Smooth muscle cell (in vitro differentiated cells): ENCODE measurements at regions not wholly inside any gene's neighbourhood (a gene's known extent, or its start where the extent isn't known, plus 50 kb on each side); places are given as distances from the start of the nearest gene placed in this dataset.

Source experiments
- DNase-seq: peaks from one replicate; lab custom pipeline; 2025; ENCODE audit not compliant: unreplicated experiment; lab: John Stamatoyannopoulos, UW
- H2AFZ ChIP-seq: fragments of 200-600 bp; sonication (generic); 2 replicates; pipeline ENCODE4 v1.6.0; 2016; ENCODE audit warnings: antibody characterized with exemption, low read depth, mild to moderate bottlenecking
- H3F3A ChIP-seq: fragments of 200-600 bp; sonication (generic); 2 replicates; pipeline ENCODE4 v1.6.0; 2017; ENCODE audit warnings: antibody characterized with exemption, low read depth
- H3K27ac ChIP-seq: fragments of 200-600 bp; sonication (generic); 2 replicates; pipeline ENCODE4 v1.5.1; 2016; ENCODE audit warnings: low read depth, mild to moderate bottlenecking
- H3K27me3 ChIP-seq: fragments of 200-600 bp; sonication (generic); 2 replicates; pipeline ENCODE4 v1.6.1; 2016; ENCODE audit warnings: low read depth, mild to moderate bottlenecking
- H3K36me3 ChIP-seq: fragments of 200-600 bp; sonication (generic); 2 replicates; pipeline ENCODE4 v1.5.1; 2016; ENCODE audit warnings: low read depth
- H3K4me1 ChIP-seq: fragments of 200-600 bp; sonication (generic); 2 replicates; pipeline ENCODE4 v1.5.1; 2016; ENCODE audit warnings: low read depth
- H3K4me2 ChIP-seq: fragments of 200-600 bp; sonication (generic); 2 replicates; pipeline ENCODE4 v1.6.0; 2016; ENCODE audit warnings: mild to moderate bottlenecking
- H3K4me3 ChIP-seq: fragments of 200-600 bp; sonication (generic); 2 replicates; pipeline ENCODE4 v1.5.1; 2016; ENCODE audit warnings: mild to moderate bottlenecking
- H3K79me2 ChIP-seq: fragments of 200-600 bp; sonication (generic); 2 replicates; pipeline ENCODE4 v1.6.0; 2016; ENCODE audit warnings: low read depth, mild to moderate bottlenecking
- H3K9ac ChIP-seq: fragments of 200-600 bp; sonication (generic); 2 replicates; pipeline ENCODE4 v1.6.0; 2016; ENCODE audit warnings: low read depth
- H3K9me3 ChIP-seq: fragments of 200-600 bp; sonication (generic); replicated peaks from 2 replicates; pipeline ENCODE4 v1.5.1; 2016; ENCODE audit warnings: low read depth
- H4K20me1 ChIP-seq: fragments of 200-600 bp; sonication (generic); 2 replicates; pipeline ENCODE4 v1.6.0; 2016; ENCODE audit warnings: low read depth
- CTCF ChIP-seq: fragments of 200-600 bp; sonication (generic); IDR thresholded peaks from 2 replicates; pipeline ENCODE4 v1.5.1; 2017; ENCODE audit warnings: borderline replicate concordance, mild to moderate bottlenecking, antibody characterized with exemption; ENCODE audit not compliant: insufficient read depth, poor library complexity, severe bottlenecking
- WGBS: methylation state at CpG from one replicate; pipeline ENCODE4 v1.1.7; 2016; ENCODE audit warnings: low lambda C conversion rate; 5-methylcytosine and 5-hydroxymethylcytosine counted together

GRCh38 chr1:168437821-168438220, 106.0 kb downstream of the XCL2 start:
- no peak for TF ChIP-seq CTCF
- Histone ChIP-seq H3K27me3 (no peaks in the 10 kb centered on the region), H3K9me3 (no peaks in the 10 kb centered on the region), H4K20me1 (no peaks in the 10 kb centered on the region), H3K27ac (no peak overlapping the region), H3K36me3 (no peaks in the 10 kb centered on the region), H3K79me2 (no peaks in the 10 kb centered on the region), H2AFZ (no peak overlapping the region), H3K4me1 (no peaks in the 10 kb centered on the region), H3K9ac (no peak overlapping the region), H3K4me3 (no peak overlapping the region), H3K4me2 (no peak overlapping the region), H3F3A (no peaks in the 10 kb centered on the region)
- 89% methylated on average over 6 of the region's 6 CpGs for WGBS
- no peak for DNase-seq

- Histone ChIP-seq H3K9ac (no peak overlapping the region), H3K9me3 (no peaks in the 10 kb centered on the region), H3K36me3 (no peaks in the 10 kb centered on the region), H3K27ac (no peak overlapping the region), H2AFZ (no peak overlapping the region), H3K4me1 (no peaks in the 10 kb centered on the region), H3K4me2 (no peak overlapping the region), H3K27me3 (no peaks in the 10 kb centered on the region), H3K79me2 (no peaks in the 10 kb centered on the region), H3F3A (no peaks in the 10 kb centered on the region), H3K4me3 (no peak overlapping the region), H4K20me1 (no peaks in the 10 kb centered on the region)
- no peak for TF ChIP-seq CTCF
- 89% methylated on average over 6 of the region's 6 CpGs for WGBS
- no peak for DNase-seq
Measured at GRCh38 chr1:168435439-168435838, 108.4 kb downstream of the XCL2 start.

- H3K4me2 ChIP-seq: no peak overlapping the region
- no peaks in the 10 kb centered on the region for H3K27me3 ChIP-seq
- H3K36me3 ChIP-seq: no peaks in the 10 kb centered on the region
- H3K4me1 ChIP-seq: no peaks in the 10 kb centered on the region
- no peak overlapping the region for H3K9ac ChIP-seq
- H3K27ac ChIP-seq: no peak overlapping the region
- no peaks in the 10 kb centered on the region for H4K20me1 ChIP-seq
- no peaks in the 10 kb centered on the region for H3K79me2 ChIP-seq
- no peak for DNase-seq
- 92% methylated on average over 2 of the region's 2 CpGs for WGBS
- TF ChIP-seq CTCF: no peak
- H3F3A ChIP-seq: no peaks in the 10 kb centered on the region
- no peaks in the 10 kb centered on the region for H3K9me3 ChIP-seq
- no peak overlapping the region for H2AFZ ChIP-seq
- H3K4me3 ChIP-seq: no peak overlapping the region
Measured at GRCh38 chr1:168433238-168433637, 110.6 kb downstream of the XCL2 start.

- TF ChIP-seq CTCF: no peak
- no peaks in the 10 kb centered on the region for H4K20me1 ChIP-seq
- H2AFZ ChIP-seq: no peak overlapping the region
- no peak overlapping the region for H3K9ac ChIP-seq
- H3K27ac ChIP-seq: no peak overlapping the region
- no peaks in the 10 kb centered on the region for H3K27me3 ChIP-seq
- H3F3A ChIP-seq: no peaks in the 10 kb centered on the region
- H3K4me3 ChIP-seq: no peak overlapping the region
- H3K4me1 ChIP-seq: no peaks in the 10 kb centered on the region
- no peaks in the 10 kb centered on the region for H3K79me2 ChIP-seq
- H3K9me3 ChIP-seq: no peaks in the 10 kb centered on the region
- no peak for DNase-seq
- no peaks in the 10 kb centered on the region for H3K36me3 ChIP-seq
- H3K4me2 ChIP-seq: no peak overlapping the region
Measured at GRCh38 chr1:168431882-168432281, 111.9 kb downstream of the XCL2 start.
